Esophagus muscularis mucosa (tissue), 4 donors: ENCODE measurements at regions not wholly inside any gene's neighbourhood (a gene's known extent, or its start where the extent isn't known, plus 50 kb on each side); places are given as distances from the start of the nearest gene placed in this dataset.
A peak's percentile ranks its signal among the peaks of the same experiment; 100 is the strongest.

Experiments
- DNase-seq: peaks from one replicate; pipeline ENCODE4 v3.0.0-alpha.2; 2017; ENCODE audit errors: extremely low spot score
- H3K27ac ChIP-seq, 4 donors: fragments of 200-600 bp; sonication (generic); replicated peaks in 1 of 4; 1 replicate in 3 of 4; 2 replicates in 1 of 4; pipeline ENCODE4 v1.5.1; 2016 to 2019; ENCODE audit warnings: mild to moderate bottlenecking in 1 of 4
- H3K27me3 ChIP-seq, 4 donors: fragments of 200-600 bp; sonication (generic); one replicate each; pipeline versions ENCODE4 v1.5.1 to v1.6.0; 2016 to 2019
- H3K36me3 ChIP-seq, 4 donors: fragments of 200-600 bp; sonication (generic); one replicate each; pipeline ENCODE4 v1.5.1; 2016 to 2019
- H3K4me1 ChIP-seq, 4 donors: fragments of 200-600 bp; sonication (generic); one replicate each; pipeline ENCODE4 v1.5.1; 2016 to 2019
- H3K4me3 ChIP-seq, 4 donors: fragments of 200-600 bp; sonication (generic); 1 replicate in 2 of 4; 2 replicates in 2 of 4; pipeline ENCODE4 v1.5.1; 2016 to 2019; ENCODE audit warnings: mild to moderate bottlenecking in 4 of 4, moderate library complexity in 1 of 4
- H3K9me3 ChIP-seq, 4 donors: fragments of 200-600 bp; sonication (generic); 1 replicate in 3 of 4; 2 replicates in 1 of 4; pipeline ENCODE4 v1.5.1; 2016 to 2019
- CTCF ChIP-seq, 3 experiments: fragments of 200-600 bp in 2 of 3; fragments of 450-650 bp in 1 of 3; sonication (generic) in 2 of 3; IDR thresholded peaks; one replicate each; pipeline ENCODE4 v1.5.1; 2017 to 2019; ENCODE audit warnings: antibody characterized with exemption in 3 of 3, mild to moderate bottlenecking in 2 of 3, moderate library complexity in 1 of 3
- EP300 ChIP-seq: sonication (generic); formaldehyde crosslinking; IDR thresholded peaks from one replicate; pipeline ENCODE4 v1.6.1; 2017; ENCODE audit warnings: antibody characterized with exemption
- POLR2A ChIP-seq: fragments of 450-650 bp; IDR thresholded peaks from one replicate; pipeline ENCODE4 v1.6.1; 2017; ENCODE audit warnings: antibody characterized with exemption, moderate library complexity, mild to moderate bottlenecking, low read depth
- POLR2AphosphoS5 ChIP-seq, 2 donors: sonication (generic); formaldehyde crosslinking; IDR thresholded peaks; one replicate each; pipeline ENCODE4 v1.6.1; 2017; ENCODE audit warnings: antibody characterized with exemption in 2 of 2
- WGBS: methylation state at CpG from one replicate; pipeline ENCODE4 v1.1.5; 2018; 5-methylcytosine and 5-hydroxymethylcytosine counted together
- intact Hi-C: fragments of 100-400 bp; cut with DNase I; formaldehyde crosslinking; loops from one replicate; pipeline ENCODE4 v1.15.1; 2023

DNA sequence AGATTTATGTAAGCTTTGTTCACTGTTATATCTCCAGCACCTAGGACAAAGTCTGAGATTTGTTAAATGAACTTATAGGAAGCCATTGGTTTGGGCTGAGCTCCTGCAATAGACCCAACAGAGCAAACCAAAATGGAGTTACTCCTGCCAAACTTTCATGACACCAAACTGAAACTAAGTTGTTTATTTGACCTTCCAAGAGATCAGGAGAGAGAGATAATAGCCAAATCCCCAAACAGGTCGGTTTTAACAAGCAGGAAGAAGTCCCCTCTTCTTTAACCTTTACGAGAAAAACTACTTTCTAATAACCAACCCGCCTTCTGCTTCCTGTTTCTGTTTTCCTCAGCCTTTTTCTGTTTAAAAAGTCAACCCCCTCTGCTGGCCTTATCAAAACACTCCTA lies 54.9 kb upstream of the ATP12A start:
- no peak for DNase-seq
- intact Hi-C loops, result no loop called here
- TF ChIP-seq EP300, result no peak
- TF ChIP-seq POLR2AphosphoS5 (IDR thresholded peaks at IDR 0.05), result no peak
- TF ChIP-seq POLR2A, result no peak
- TF ChIP-seq CTCF (IDR thresholded peaks at IDR 0.05), result no peak
- Histone ChIP-seq H3K36me3 (no peaks in the 10 kb centered on the region), H3K4me1 (peaks cover 0 to 3% (median 0%) of the 10 kb centered on the region in 4 donors), H3K9me3 (no peaks in the 10 kb centered on the region), H3K27ac (peak overlapping the region in 3 of 4 donors; percentile 37 to 65 (median 60)), H3K4me3 (no peak overlapping the region), H3K27me3 (no peaks in the 10 kb centered on the region)
- 50% methylated on average over 3 of the region's 3 CpGs for WGBS

DNA sequence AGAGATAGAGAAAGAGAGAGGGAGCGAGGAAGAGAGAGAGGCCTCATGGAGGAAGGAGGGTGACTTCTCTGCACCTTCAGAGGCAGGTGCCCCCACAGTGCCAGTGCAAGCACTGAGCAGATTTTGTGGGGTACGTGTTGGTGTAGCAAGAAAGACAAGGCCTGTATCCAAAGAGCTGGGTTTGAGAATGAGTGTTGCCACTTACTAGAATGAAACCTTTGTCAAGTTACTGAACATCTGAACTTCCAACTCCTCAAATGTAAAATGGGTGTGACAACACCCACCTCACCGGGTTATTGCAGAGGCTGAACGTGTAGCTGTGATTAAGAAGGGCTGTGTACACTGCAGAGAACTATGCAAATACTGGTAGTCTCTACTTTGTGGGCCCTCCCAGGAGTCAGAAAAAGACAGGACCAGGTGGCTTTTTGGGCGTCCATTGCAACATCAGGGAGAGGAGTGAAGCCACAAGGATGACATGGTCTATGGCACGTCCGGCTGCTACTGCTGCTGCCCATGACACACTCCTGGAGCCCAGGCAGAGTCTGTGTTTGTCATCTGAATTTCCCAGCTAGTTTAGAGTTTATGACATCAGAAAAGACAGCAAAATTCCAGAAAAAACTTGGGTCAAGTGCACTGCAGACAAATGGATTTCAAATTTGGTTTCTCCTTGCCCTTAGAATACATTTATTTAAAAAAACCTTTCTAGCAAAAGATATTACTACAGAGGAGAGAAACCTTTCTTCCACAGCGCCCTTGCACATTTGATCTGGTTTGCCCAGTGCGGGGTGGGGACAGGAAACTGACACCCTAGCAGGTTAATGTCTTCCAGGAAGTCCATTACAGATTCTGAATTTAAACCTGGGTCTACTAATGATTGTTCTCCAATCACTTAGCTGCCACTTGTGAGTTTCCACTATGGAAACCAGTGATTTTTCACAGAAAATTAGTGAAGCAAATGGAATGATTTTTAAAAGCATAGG lies 54.0 kb upstream of the ATP12A start:
- no peak overlapping the region for H3K4me3 ChIP-seq
- H3K4me1 ChIP-seq, result peaks cover 0 to 3% (median 0%) of the 10 kb centered on the region in 4 donors
- no peaks in the 10 kb centered on the region for H3K36me3 ChIP-seq
- WGBS, result 86% methylated on average over 9 of the region's 9 CpGs
- intact Hi-C loops, result no loop called here
- no peaks in the 10 kb centered on the region for H3K27me3 ChIP-seq
- H3K9me3 ChIP-seq, result no peaks in the 10 kb centered on the region
- no peak for TF ChIP-seq POLR2A
- TF ChIP-seq POLR2AphosphoS5 (IDR thresholded peaks at IDR 0.05), result no peak
- no peak for TF ChIP-seq EP300
- no peak for TF ChIP-seq CTCF (IDR thresholded peaks at IDR 0.05)
- DNase-seq, result no peak
- peak overlapping the region in 3 of 4 donors; percentile 17 to 65 (median 37) for H3K27ac ChIP-seq

- no peak overlapping the region for H3K27ac ChIP-seq
- no peak overlapping the region for H3K4me3 ChIP-seq
- WGBS, result 74% methylated on average over 23 of the region's 25 CpGs
- no peaks in the 10 kb centered on the region for H3K27me3 ChIP-seq
- TF ChIP-seq EP300 (no peak), POLR2AphosphoS5 (IDR thresholded peaks at IDR 0.05) (no peak), POLR2A (no peak), CTCF (IDR thresholded peaks at IDR 0.05) (peak in 1 of 3 experiments; percentile 24)
- H3K36me3 ChIP-seq, result no peaks in the 10 kb centered on the region
- DNase-seq, result no peak
- H3K9me3 ChIP-seq, result no peaks in the 10 kb centered on the region
- peaks cover 0 to 3% (median 0%) of the 10 kb centered on the region in 4 donors for H3K4me1 ChIP-seq
- intact Hi-C loops, result no loop called here
Measured at GRCh38 chr13:24627090-24627714, 53.0 kb upstream of the ATP12A start.

GRCh38 chr13:24627946-24628345 lies 52.3 kb upstream of the ATP12A start:
- Histone ChIP-seq H3K27me3 (no peaks in the 10 kb centered on the region), H3K4me1 (peaks cover 0 to 3% (median 0%) of the 10 kb centered on the region in 4 donors), H3K9me3 (no peaks in the 10 kb centered on the region), H3K36me3 (no peaks in the 10 kb centered on the region), H3K27ac (no peak overlapping the region), H3K4me3 (no peak overlapping the region)
- TF ChIP-seq CTCF (IDR thresholded peaks at IDR 0.05) (no peak), EP300 (no peak), POLR2A (no peak), POLR2AphosphoS5 (IDR thresholded peaks at IDR 0.05) (no peak)
- intact Hi-C loops, result no loop called here
- 75% methylated on average over 6 of the region's 9 CpGs for WGBS
- no peak for DNase-seq
